GM12891 (cell line): ENCODE measurements at regions not wholly inside any gene's neighbourhood (a gene's known extent, or its start where the extent isn't known, plus 50 kb on each side); places are given as distances from the start of the nearest gene placed in this dataset.

Experiments used
- PAX5 ChIP-seq: IDR thresholded peaks from 2 replicates; pipeline ENCODE4 v1.6.1; 2011; ENCODE audit warnings: low read length, moderate library complexity, mild to moderate bottlenecking; ENCODE audit not compliant: insufficient read depth, severe bottlenecking
- POLR2A ChIP-seq: IDR thresholded peaks from 2 replicates; pipeline ENCODE4 v1.6.1; 2011; ENCODE audit warnings: low read depth, low read length, control low read depth
- POLR2AphosphoS5 ChIP-seq: IDR thresholded peaks from 2 replicates; pipeline ENCODE4 v1.6.1; 2011; ENCODE audit warnings: low read depth, low read length, control low read depth
- POU2F2 ChIP-seq: IDR thresholded peaks from 2 replicates; pipeline ENCODE4 v1.6.1; 2011; ENCODE audit warnings: low read depth, mild to moderate bottlenecking, control low read depth, low read length, moderate library complexity
- SPI1 ChIP-seq: IDR thresholded peaks from 2 replicates; pipeline ENCODE4 v1.6.1; 2011; ENCODE audit warnings: low read depth, low read length, control low read depth
- TAF1 ChIP-seq: IDR thresholded peaks from 2 replicates; pipeline ENCODE4 v1.6.1; 2011; ENCODE audit warnings: low read depth, low read length, control low read depth

DNA sequence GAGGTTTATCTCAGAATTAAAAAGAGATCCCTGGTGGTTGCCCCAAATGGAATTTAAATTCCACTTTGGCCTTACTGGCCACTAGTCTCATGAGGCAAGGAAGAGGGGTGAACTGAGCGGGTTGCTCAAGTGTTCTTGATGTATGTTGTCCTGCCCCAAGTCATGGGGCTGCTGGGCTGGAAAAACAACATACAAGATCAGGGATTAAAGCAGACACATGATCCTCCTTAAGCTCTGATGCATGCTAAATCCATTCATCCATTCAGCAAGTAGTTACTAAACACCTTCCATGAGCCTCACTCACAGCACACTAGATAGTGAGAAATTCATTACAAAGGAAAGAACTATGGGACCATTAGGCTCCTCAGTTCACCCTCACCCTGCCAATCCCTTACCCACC, 196.3 kb downstream of the MREG start:
- no peak for TF ChIP-seq SPI1
- no peak for TF ChIP-seq POLR2A
- no peak for TF ChIP-seq POLR2AphosphoS5
- no peak for TF ChIP-seq PAX5
- no peak for TF ChIP-seq TAF1
- no peak for TF ChIP-seq POU2F2
